ENCODE measurements at regions not wholly inside any gene's neighbourhood (a gene's known extent, or its start where the extent isn't known, plus 50 kb on each side); places are given as distances from the start of the nearest gene placed in this dataset.

GRCh38 chr4:158018221-158018830 is 154.5 kb downstream of the GASK1B start (continued):
- TF ChIP-seq BCLAF1 (IDR thresholded peaks at IDR 0.05), result no peak
- TF ChIP-seq RELA (IDR thresholded peaks at IDR 0.05; ENCODE audit: borderline replicate concordance, partially characterized antibody), result no peak
- TF ChIP-seq ELK1 (IDR thresholded peaks at IDR 0.05; ENCODE audit: low read depth, low read length), result no peak
- TF ChIP-seq ATF3 (IDR thresholded peaks at IDR 0.05; ENCODE audit: borderline replicate concordance, extremely low read depth, low read depth, low read length), result no peak
- no peak for TF ChIP-seq ZNF274 (IDR thresholded peaks at IDR 0.05; ENCODE audit: insufficient read depth, insufficient read length)

- whole genome bisulfite sequencing (ENCODE audit: insufficient coverage, insufficient replicate concordance, low lambda C conversion rate, missing lambda C conversion rate), result 7% methylated on average over 1 of the region's 1 CpG
- no TSS peak for BruUV-seq (replicated peaks)
- Histone ChIP-seq H3K27ac (ENCODE audit: control insufficient read depth, insufficient read depth) (no peak overlapping the region), H3K27me3 (replicated peaks in 1 of 2; ENCODE audit: control insufficient read depth in 2 of 2, insufficient read depth in 2 of 2, low read length in 1 of 2) (no peaks in the 10 kb centered on the region), H3K9me3 (replicated peaks; ENCODE audit: control insufficient read depth, insufficient read depth, low read length) (no peaks in the 10 kb centered on the region), H2AFZ (ENCODE audit: control insufficient read depth, low read depth, low read length) (no peak overlapping the region), H3K4me1 (ENCODE audit: control insufficient read depth, insufficient read depth, low read length) (no peaks in the 10 kb centered on the region), H4K20me1 (ENCODE audit: control insufficient read depth, insufficient read depth) (no peaks in the 10 kb centered on the region), H3K4me2 (ENCODE audit: control insufficient read depth, insufficient read depth) (no peak overlapping the region), H3K4me3 (no peak overlapping the region), H3K9ac (ENCODE audit: control insufficient read depth, insufficient read depth, low read length) (no peak overlapping the region), H3K79me2 (ENCODE audit: control insufficient read depth, insufficient read depth, low read length) (no peaks in the 10 kb centered on the region), H3K36me3 (ENCODE audit: control insufficient read depth in 2 of 2, insufficient read depth in 2 of 2, low read length in 1 of 2) (no peaks in the 10 kb centered on the region)
- ChIA-PET CTCF (no interaction called here), POLR2A (no interaction called here), RAD21 (ENCODE audit: unreplicated experiment) (no interaction called here), SMC1A (ENCODE audit: uncharacterized antibody, unreplicated experiment) (no interaction called here)
- DNase-seq (ENCODE audit: low read depth, low spot score) (no peak), FAIRE-seq (no peak), ATAC-seq (no peak)
- intact Hi-C loops (cut with micrococcal nuclease; ENCODE audit: unreplicated experiment) (no loop called here), in situ Hi-C loops (cut with MboI) (no loop called here)
- TF ChIP-seq EGR1 (IDR thresholded peaks at IDR 0.05; ENCODE audit: borderline replicate concordance in 1 of 2, low read depth in 2 of 2, low read length in 2 of 2) (no peak), KAT2A (conservative IDR thresholded peaks at IDR 0.05; ENCODE audit: control insufficient read depth, low read depth, low read length) (no peak), POLR2AphosphoS2 (IDR thresholded peaks at IDR 0.05; ENCODE audit: low read depth, low read length) (no peak), SP1 (IDR thresholded peaks at IDR 0.05; ENCODE audit: low read depth, low read length) (no peak), MLLT1 (IDR thresholded peaks at IDR 0.05) (no peak), ZNF622 (IDR thresholded peaks at IDR 0.05) (no peak), BCLAF1 (IDR thresholded peaks at IDR 0.05) (no peak), MEF2A (IDR thresholded peaks at IDR 0.05; ENCODE audit: insufficient read depth, low read depth, low read length) (no peak), MTA3 (IDR thresholded peaks at IDR 0.05; ENCODE audit: borderline replicate concordance, low read length) (no peak)
Measured at GRCh38 chr4:158016511-158016910, 156.3 kb downstream of the GASK1B start.
